ENCODE measurements at regions not wholly inside any gene's neighbourhood (a gene's known extent, or its start where the extent isn't known, plus 50 kb on each side); places are given as distances from the start of the nearest gene placed in this dataset.

DNA sequence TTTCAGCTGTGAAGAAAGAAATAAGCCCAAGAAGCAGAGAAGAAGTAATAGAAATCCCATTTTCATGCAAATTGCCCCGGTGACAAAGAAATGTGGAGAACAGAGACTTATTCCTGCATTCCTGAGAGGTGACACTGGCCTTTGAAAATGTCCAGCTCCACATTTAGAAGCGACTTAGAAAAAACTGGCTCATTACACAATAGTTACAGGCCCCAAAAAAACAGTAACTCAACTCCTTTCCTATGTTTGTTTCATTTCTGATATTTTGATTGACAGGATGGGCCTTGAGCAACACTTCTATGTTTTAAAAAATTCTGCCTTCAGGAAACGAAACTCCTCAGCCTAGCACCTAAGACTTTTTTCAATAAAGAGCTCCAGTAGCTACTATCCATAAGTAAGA is 726.9 kb upstream of the TENM4 start:
- TF ChIP-seq POLR2AphosphoS5 (IDR thresholded peaks at IDR 0.05) = no peak
- TF ChIP-seq, protein P1, sequence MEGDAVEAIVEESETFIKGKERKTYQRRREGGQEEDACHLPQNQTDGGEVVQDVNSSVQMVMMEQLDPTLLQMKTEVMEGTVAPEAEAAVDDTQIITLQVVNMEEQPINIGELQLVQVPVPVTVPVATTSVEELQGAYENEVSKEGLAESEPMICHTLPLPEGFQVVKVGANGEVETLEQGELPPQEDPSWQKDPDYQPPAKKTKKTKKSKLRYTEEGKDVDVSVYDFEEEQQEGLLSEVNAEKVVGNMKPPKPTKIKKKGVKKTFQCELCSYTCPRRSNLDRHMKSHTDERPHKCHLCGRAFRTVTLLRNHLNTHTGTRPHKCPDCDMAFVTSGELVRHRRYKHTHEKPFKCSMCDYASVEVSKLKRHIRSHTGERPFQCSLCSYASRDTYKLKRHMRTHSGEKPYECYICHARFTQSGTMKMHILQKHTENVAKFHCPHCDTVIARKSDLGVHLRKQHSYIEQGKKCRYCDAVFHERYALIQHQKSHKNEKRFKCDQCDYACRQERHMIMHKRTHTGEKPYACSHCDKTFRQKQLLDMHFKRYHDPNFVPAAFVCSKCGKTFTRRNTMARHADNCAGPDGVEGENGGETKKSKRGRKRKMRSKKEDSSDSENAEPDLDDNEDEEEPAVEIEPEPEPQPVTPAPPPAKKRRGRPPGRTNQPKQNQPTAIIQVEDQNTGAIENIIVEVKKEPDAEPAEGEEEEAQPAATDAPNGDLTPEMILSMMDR (IDR thresholded peaks at IDR 0.05) = no peak
- no peak for TF ChIP-seq POLR2A (IDR thresholded peaks at IDR 0.05)
- TF ChIP-seq EP300 (IDR thresholded peaks at IDR 0.05) = no peak

Measured in sigmoid colon (tissue), 4 donors.